Retinal pigment epithelial cell (primary cell): ENCODE measurements at regions not wholly inside any gene's neighbourhood (a gene's known extent, or its start where the extent isn't known, plus 50 kb on each side); places are given as distances from the start of the nearest gene placed in this dataset.

Experiments used
- DNase-seq: peaks from one replicate; pipeline ENCODE4 v3.0.0-alpha.2; 2010; ENCODE audit warnings: low read depth
- H3K4me3 ChIP-seq: 2 replicates; pipeline ENCODE4 v1.5.1; 2011; ENCODE audit warnings: mild to moderate bottlenecking, low read length, control low read depth, moderate library complexity
- TF ChIP-seq, protein P1 (sequence below): conservative IDR thresholded peaks from 2 replicates; pipeline ENCODE4 v1.5.1; 2011; ENCODE audit warnings: low read depth, low read length, control low read depth, inconsistent platforms

GRCh38 chr1:22344329-22344630 lies 107.4 kb upstream of the ZBTB40 start:
- no peak overlapping the region for H3K4me3 ChIP-seq
- no peak for DNase-seq
- TF ChIP-seq, protein P1, sequence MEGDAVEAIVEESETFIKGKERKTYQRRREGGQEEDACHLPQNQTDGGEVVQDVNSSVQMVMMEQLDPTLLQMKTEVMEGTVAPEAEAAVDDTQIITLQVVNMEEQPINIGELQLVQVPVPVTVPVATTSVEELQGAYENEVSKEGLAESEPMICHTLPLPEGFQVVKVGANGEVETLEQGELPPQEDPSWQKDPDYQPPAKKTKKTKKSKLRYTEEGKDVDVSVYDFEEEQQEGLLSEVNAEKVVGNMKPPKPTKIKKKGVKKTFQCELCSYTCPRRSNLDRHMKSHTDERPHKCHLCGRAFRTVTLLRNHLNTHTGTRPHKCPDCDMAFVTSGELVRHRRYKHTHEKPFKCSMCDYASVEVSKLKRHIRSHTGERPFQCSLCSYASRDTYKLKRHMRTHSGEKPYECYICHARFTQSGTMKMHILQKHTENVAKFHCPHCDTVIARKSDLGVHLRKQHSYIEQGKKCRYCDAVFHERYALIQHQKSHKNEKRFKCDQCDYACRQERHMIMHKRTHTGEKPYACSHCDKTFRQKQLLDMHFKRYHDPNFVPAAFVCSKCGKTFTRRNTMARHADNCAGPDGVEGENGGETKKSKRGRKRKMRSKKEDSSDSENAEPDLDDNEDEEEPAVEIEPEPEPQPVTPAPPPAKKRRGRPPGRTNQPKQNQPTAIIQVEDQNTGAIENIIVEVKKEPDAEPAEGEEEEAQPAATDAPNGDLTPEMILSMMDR: no peak

DNA sequence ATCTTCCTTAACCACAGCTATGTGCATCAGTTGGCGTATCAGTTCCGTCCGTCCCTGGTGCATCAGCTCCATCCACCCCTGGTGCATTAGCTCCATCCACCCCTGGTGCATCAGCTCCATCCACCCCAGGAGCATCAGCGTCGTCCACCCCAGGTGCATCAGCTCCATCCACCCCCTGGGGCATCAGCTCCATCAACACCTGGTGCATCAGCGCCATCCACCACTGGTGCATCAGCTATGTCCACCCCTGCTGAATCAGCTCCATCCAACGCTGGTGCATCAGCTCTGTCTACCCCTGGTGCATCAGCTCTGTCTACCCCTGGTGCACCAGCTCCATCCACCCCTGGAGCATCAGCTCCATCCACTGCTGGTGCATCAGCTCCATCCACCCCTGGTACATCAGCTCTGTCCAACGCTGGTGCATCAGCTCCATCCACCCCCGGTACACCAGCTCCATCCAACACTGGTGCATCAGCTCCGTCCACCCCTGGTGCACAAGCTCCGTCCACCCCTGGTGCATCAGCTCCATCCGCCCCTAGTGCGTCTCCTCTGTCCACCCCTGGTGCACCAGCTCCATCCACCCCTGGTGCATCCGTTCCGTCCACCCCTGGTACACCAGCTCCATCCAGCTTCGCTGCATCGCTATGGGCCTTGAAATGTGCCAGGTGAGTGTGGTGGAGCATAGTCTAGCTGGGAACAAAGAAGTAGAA lies 106.6 kb upstream of the ZBTB40 start:
- no peak overlapping the region for H3K4me3 ChIP-seq
- no peak for DNase-seq
- TF ChIP-seq, protein P1: no peak

- H3K4me3 ChIP-seq: no peak overlapping the region
- TF ChIP-seq, protein P1: no peak
- no peak for DNase-seq
These were observed 103.5 kb upstream of the ZBTB40 start for GRCh38 chr1:22347854-22348760.

GRCh38 chr1:22349362-22350043 lies 102.1 kb upstream of the ZBTB40 start:
- no peak overlapping the region for H3K4me3 ChIP-seq
- DNase-seq: no peak
- TF ChIP-seq, protein P1: no peak

DNA sequence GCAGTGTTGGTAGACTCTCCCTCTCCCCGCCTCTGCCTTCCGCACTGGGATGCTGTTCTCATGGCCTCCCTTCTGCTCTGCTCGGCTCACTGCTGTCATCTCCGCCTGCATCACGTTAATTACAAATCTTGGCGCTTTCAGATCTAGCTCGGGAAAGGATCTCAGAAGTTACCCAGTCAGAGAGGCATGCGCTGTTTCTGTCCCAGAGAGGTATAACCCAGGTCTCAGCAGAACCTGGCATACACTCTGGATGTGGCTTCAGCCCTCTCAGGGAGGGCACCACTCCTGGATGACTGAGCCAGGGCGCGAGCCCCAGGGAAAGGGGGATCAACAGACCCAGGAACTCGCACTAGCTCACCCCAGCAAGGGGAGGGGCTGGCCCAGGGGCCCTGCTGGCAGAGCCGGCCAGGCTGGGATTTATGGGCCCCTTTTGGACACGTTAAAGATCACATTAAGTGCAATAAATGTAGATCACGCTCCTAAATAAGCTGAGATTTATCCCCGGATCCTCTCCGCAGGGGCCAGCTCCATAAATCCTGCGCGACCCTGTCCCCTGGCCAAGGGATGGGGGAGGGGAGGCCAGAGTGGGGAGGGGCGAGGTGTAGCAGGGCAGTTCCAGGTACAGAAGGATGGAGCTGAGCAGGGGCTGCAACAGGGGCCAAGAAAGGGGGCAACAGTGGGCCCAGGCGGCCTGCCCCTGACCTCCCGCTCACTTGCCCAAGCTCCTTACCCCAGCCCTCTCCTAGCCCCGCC lies 101.3 kb upstream of the ZBTB40 start:
- H3K4me3 ChIP-seq: no peak overlapping the region
- DNase-seq: no peak
- TF ChIP-seq, protein P1: no peak

DNA sequence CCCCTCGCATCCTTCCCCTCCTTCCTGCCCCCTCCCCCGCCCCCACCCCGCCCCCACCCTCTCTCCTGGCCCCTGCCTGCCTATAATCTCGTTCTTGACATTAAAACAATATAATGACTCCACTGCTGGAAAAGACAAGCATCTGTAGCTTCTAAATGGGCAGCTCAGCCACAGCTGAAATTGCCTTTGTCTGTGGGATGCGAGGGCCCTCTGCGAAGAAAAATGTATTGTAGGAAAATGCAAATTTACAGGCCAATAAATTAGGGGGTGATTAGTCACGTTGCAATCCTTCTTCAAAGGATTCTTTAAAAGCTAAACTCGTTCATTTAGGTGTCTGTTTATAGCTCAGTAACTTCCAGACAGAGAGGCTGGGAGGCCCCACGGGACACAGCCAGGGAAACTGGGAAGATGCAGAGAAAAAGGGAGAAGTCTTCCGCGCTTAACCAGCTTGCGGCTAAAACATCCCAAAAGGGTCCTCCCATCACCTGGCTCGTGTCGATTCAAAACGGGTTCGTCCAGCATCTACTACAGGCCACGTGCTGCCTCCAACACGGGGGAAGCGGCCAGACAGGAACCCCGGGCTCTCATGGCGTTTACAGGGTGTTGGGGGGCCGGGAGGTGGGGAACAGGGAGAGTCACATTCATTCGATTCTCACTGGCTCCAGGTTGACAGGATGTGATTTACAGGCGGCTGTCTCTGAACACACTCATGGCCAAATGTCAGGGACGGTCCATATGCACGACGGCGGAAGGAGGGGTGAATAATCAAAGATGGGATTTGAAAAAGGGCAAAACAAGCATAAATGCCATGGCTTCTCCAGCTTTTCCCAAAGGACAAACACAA lies 100.5 kb upstream of the ZBTB40 start:
- no peak for DNase-seq
- TF ChIP-seq, protein P1: no peak
- H3K4me3 ChIP-seq: no peak overlapping the region
